ENCODE measurements at regions not wholly inside any gene's neighbourhood (a gene's known extent, or its start where the extent isn't known, plus 50 kb on each side); places are given as distances from the start of the nearest gene placed in this dataset.

DNA sequence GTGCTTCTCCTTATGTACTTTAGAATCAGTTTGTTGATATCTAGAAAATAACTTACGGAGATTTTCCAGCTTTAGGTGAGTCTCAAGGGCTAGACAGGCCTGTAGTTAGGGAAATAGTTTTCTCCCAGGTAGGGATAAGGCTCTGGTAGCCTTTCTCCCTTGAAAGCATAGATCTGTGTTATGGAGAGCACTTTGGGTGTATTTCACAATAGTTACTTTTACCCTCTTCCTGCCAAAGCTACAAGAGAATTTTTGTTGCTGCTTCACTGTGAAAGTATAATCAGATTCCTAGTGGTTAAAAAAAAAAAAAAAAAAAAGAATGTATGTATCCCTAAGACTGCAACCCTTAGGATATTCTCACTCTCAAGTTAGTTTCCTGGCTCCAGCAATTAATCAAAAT is 267.5 kb downstream of the PIK3C3 start:
- 65% methylated on average over 1 of the region's 1 CpG for WGBS
- Histone ChIP-seq H3K27me3 (no peaks in the 10 kb centered on the region), H3K4me3 (no peak overlapping the region), H3K36me3 (no peaks in the 10 kb centered on the region), H3K9me3 (no peaks in the 10 kb centered on the region), H3K27ac (replicated peaks in 1 of 4) (no peak overlapping the region), H3K4me1 (no peaks in the 10 kb centered on the region)
- DNase-seq (ENCODE audit: extremely low spot score) = no peak
- intact Hi-C loops (cut with DNase I) = no loop called here
- no peak for TF ChIP-seq EP300 (IDR thresholded peaks at IDR 0.05)
- no peak for TF ChIP-seq POLR2AphosphoS5 (IDR thresholded peaks at IDR 0.05)
- TF ChIP-seq, protein P1, sequence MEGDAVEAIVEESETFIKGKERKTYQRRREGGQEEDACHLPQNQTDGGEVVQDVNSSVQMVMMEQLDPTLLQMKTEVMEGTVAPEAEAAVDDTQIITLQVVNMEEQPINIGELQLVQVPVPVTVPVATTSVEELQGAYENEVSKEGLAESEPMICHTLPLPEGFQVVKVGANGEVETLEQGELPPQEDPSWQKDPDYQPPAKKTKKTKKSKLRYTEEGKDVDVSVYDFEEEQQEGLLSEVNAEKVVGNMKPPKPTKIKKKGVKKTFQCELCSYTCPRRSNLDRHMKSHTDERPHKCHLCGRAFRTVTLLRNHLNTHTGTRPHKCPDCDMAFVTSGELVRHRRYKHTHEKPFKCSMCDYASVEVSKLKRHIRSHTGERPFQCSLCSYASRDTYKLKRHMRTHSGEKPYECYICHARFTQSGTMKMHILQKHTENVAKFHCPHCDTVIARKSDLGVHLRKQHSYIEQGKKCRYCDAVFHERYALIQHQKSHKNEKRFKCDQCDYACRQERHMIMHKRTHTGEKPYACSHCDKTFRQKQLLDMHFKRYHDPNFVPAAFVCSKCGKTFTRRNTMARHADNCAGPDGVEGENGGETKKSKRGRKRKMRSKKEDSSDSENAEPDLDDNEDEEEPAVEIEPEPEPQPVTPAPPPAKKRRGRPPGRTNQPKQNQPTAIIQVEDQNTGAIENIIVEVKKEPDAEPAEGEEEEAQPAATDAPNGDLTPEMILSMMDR (IDR thresholded peaks at IDR 0.05) = no peak
- no peak for TF ChIP-seq POLR2A (IDR thresholded peaks at IDR 0.05; ENCODE audit: low read depth)

DNA sequence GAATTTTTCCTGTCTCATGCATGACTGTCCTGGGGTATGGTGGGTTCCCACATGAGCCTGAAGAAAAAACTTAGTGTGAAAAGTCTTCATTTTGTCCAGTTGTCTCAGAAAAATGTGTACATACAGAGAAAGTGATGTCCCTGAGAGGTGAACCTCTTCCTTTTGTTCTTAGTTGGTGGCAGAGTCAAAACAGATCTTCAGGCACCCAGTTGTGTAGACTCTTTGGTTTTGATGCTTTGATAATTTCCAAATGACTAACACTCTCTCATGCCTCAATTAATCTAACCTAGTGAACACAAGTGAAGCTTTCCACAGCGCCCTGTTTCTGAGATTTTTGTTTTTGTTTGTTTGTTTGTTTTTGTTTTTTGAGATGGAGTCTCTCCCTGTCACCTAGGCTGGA is 273.5 kb downstream of the PIK3C3 start:
- no peak overlapping the region for H3K27ac ChIP-seq (replicated peaks in 1 of 4)

GRCh38 chr18:42229211-42230210 is 274.5 kb downstream of the PIK3C3 start:
- TF ChIP-seq POLR2A (IDR thresholded peaks at IDR 0.05; ENCODE audit: low read depth) = no peak
- TF ChIP-seq POLR2AphosphoS5 (IDR thresholded peaks at IDR 0.05) = no peak
- TF ChIP-seq, protein P1 (IDR thresholded peaks at IDR 0.05) = no peak
- TF ChIP-seq EP300 (IDR thresholded peaks at IDR 0.05) = no peak
- no peaks in the 10 kb centered on the region for H3K36me3 ChIP-seq
- intact Hi-C loops (cut with DNase I) = no loop called here
- H3K27me3 ChIP-seq = no peaks in the 10 kb centered on the region
- no peaks in the 10 kb centered on the region for H3K9me3 ChIP-seq
- WGBS = 91% methylated on average over 2 of the region's 2 CpGs
- no peak overlapping the region for H3K4me3 ChIP-seq
- no peak overlapping the region for H3K27ac ChIP-seq (replicated peaks in 1 of 4)
- no peaks in the 10 kb centered on the region for H3K4me1 ChIP-seq
- no peak for DNase-seq (ENCODE audit: extremely low spot score)

More for the DNA sequence above, 273.5 kb downstream of the PIK3C3 start:
- DNase-seq (ENCODE audit: extremely low spot score) = no peak
- Histone ChIP-seq H3K9me3 (no peaks in the 10 kb centered on the region), H3K27me3 (no peaks in the 10 kb centered on the region), H3K4me1 (no peaks in the 10 kb centered on the region), H3K36me3 (no peaks in the 10 kb centered on the region), H3K4me3 (no peak overlapping the region)
- TF ChIP-seq EP300 (IDR thresholded peaks at IDR 0.05) (no peak), POLR2A (IDR thresholded peaks at IDR 0.05; ENCODE audit: low read depth) (no peak), POLR2AphosphoS5 (IDR thresholded peaks at IDR 0.05) (no peak)
- TF ChIP-seq, protein P1 (IDR thresholded peaks at IDR 0.05) = no peak
- 93% methylated on average over 1 of the region's 1 CpG for WGBS
- intact Hi-C loops (cut with DNase I) = no loop called here

GRCh38 chr18:42230636-42231035 is 275.6 kb downstream of the PIK3C3 start:
- intact Hi-C loops (cut with DNase I) = no loop called here
- TF ChIP-seq EP300 (IDR thresholded peaks at IDR 0.05) (no peak), POLR2AphosphoS5 (IDR thresholded peaks at IDR 0.05) (no peak), POLR2A (IDR thresholded peaks at IDR 0.05; ENCODE audit: low read depth) (no peak)
- TF ChIP-seq, protein P1 (IDR thresholded peaks at IDR 0.05) = no peak
- no peak for DNase-seq (ENCODE audit: extremely low spot score)
- no peaks in the 10 kb centered on the region for H3K9me3 ChIP-seq
- H3K27ac ChIP-seq (replicated peaks in 1 of 4) = no peak overlapping the region
- WGBS = 48% methylated on average over 2 of the region's 2 CpGs
- H3K4me3 ChIP-seq = no peak overlapping the region
- H3K27me3 ChIP-seq = no peaks in the 10 kb centered on the region
- no peaks in the 10 kb centered on the region for H3K36me3 ChIP-seq
- H3K4me1 ChIP-seq = no peaks in the 10 kb centered on the region
